Upper lobe of left lung (tissue), 6 donors: ENCODE measurements at regions not wholly inside any gene's neighbourhood (a gene's known extent, or its start where the extent isn't known, plus 50 kb on each side); places are given as distances from the start of the nearest gene placed in this dataset.
A peak's percentile ranks its signal among the peaks of the same experiment; 100 is the strongest.

ENCODE experiments used
- ATAC-seq, 2 donors: fragments of 200-7000 bp; cut with Tn5 transposase; one replicate each; pipeline ENCODE4 v1.9.1; 2022; ENCODE audit warnings: mild to moderate bottlenecking in 2 of 2, moderate library complexity in 2 of 2; ENCODE audit not compliant: low FRiP score in 2 of 2
- DNase-seq, 2 donors: peaks; one replicate each; pipeline ENCODE4 v3.0.0-alpha.2; 2019 to 2020
- H3K27ac ChIP-seq, 4 donors: fragments of 200-600 bp; sonication (generic); one replicate each; pipeline ENCODE4 v1.5.1; 2016 to 2019
- H3K27me3 ChIP-seq, 4 donors: fragments of 200-600 bp; sonication (generic); one replicate each; pipeline ENCODE4 v1.5.1; 2017 to 2019
- H3K36me3 ChIP-seq, 4 donors: fragments of 200-600 bp; sonication (generic); one replicate each; pipeline ENCODE4 v1.5.1; 2016 to 2019
- H3K4me1 ChIP-seq, 4 donors: fragments of 200-600 bp; sonication (generic); one replicate each; pipeline ENCODE4 v1.5.1; 2018 to 2019
- H3K4me3 ChIP-seq, 4 donors: fragments of 200-600 bp; sonication (generic); one replicate each; pipeline ENCODE4 v1.5.1; 2017 to 2019; ENCODE audit warnings: mild to moderate bottlenecking in 2 of 4, moderate library complexity in 1 of 4
- H3K9me3 ChIP-seq, 4 donors: fragments of 200-600 bp; sonication (generic); one replicate each; pipeline ENCODE4 v1.5.1; 2018 to 2019
- CTCF ChIP-seq, 6 experiments: fragments of 450-650 bp in 4 of 6; fragments of 200-600 bp in 2 of 6; sonication (generic) in 2 of 6; IDR thresholded peaks; one replicate each; pipeline ENCODE4 v1.5.1; 2016 to 2019; ENCODE audit warnings: antibody characterized with exemption in 6 of 6
- EP300 ChIP-seq, 4 donors: sonication (generic); formaldehyde crosslinking; IDR thresholded peaks; one replicate each; pipeline ENCODE4 v1.5.1; 2017; ENCODE audit warnings: antibody characterized with exemption in 4 of 4, control low read depth in 2 of 4
- POLR2A ChIP-seq, 4 donors: fragments of 450-650 bp; IDR thresholded peaks; one replicate each; pipeline ENCODE4 v1.5.1; 2016 to 2017; ENCODE audit warnings: antibody characterized with exemption in 4 of 4, mild to moderate bottlenecking in 2 of 4
- POLR2AphosphoS5 ChIP-seq, 2 donors: sonication (generic); formaldehyde crosslinking; IDR thresholded peaks; one replicate each; pipeline ENCODE4 v1.5.1; 2017; ENCODE audit warnings: antibody characterized with exemption in 2 of 2
- WGBS, 2 donors: methylation state at CpG; one replicate each; pipeline ENCODE4 v1.1.5; 2017 to 2018; 5-methylcytosine and 5-hydroxymethylcytosine counted together
- donor health status: DM: no; HTN: no; CAD: no; lungs with moderate emphysema.
- donor health status: DM: no; HTN: yes; CAD: no; lungs with severe emphysema.

- DNase-seq (no peak), ATAC-seq (no peak)
- no peaks in the 10 kb centered on the region for H3K27me3 ChIP-seq
- TF ChIP-seq EP300 (IDR thresholded peaks at IDR 0.05) (no peak), CTCF (IDR thresholded peaks at IDR 0.05) (no peak)
- H3K9me3 ChIP-seq: no peaks in the 10 kb centered on the region
- H3K4me1 ChIP-seq: no peaks in the 10 kb centered on the region
- no peak overlapping the region for H3K27ac ChIP-seq
- H3K36me3 ChIP-seq: no peaks in the 10 kb centered on the region
- H3K4me3 ChIP-seq: no peak overlapping the region
- 72 to 78% methylated on average over 3 of the region's 3 CpGs for WGBS, 2 donors
These were observed 201.5 kb upstream of the GNAI1 start for GRCh38 chr7:79933144-79933543.

- DNase-seq (no peak), ATAC-seq (no peak)
- Histone ChIP-seq H3K27me3 (no peaks in the 10 kb centered on the region), H3K9me3 (no peaks in the 10 kb centered on the region), H3K27ac (no peak overlapping the region), H3K4me3 (no peak overlapping the region), H3K36me3 (no peaks in the 10 kb centered on the region), H3K4me1 (no peaks in the 10 kb centered on the region)
- 91% methylated on average over 2 of the region's 2 CpGs for WGBS, 2 donors
- TF ChIP-seq CTCF (IDR thresholded peaks at IDR 0.05) (no peak), POLR2AphosphoS5 (IDR thresholded peaks at IDR 0.05) (no peak), POLR2A (IDR thresholded peaks at IDR 0.05) (no peak), EP300 (IDR thresholded peaks at IDR 0.05) (no peak)
These were observed 204.0 kb upstream of the GNAI1 start for GRCh38 chr7:79930604-79931003.

DNA sequence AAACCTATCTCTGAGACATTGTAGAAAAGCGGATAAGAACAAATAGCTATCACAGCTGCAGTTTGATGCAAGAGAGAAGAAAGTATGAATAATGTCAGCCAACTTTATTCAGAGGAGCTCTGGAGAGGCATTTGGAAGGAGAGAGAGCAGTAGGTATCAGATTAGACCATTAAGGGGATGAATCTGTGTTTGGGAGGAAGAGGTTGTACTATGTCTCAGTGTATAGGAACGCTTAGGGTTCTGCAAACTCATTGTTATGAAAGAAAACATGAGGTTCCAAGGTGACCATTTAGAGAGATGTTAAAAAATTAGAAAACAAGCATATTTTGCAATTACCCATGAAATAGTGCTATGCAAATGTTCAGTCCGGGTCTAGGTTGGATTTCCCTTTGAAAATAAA is 207.5 kb upstream of the GNAI1 start:
- ATAC-seq (no peak), DNase-seq (no peak)
- 77 to 83% methylated on average over 3 of the region's 3 CpGs for WGBS, 2 donors
- Histone ChIP-seq H3K4me1 (no peaks in the 10 kb centered on the region), H3K9me3 (no peaks in the 10 kb centered on the region), H3K27ac (no peak overlapping the region), H3K4me3 (no peak overlapping the region), H3K27me3 (no peaks in the 10 kb centered on the region), H3K36me3 (no peaks in the 10 kb centered on the region)
- TF ChIP-seq EP300 (IDR thresholded peaks at IDR 0.05) (no peak), CTCF (IDR thresholded peaks at IDR 0.05) (no peak), POLR2A (IDR thresholded peaks at IDR 0.05) (no peak), POLR2AphosphoS5 (IDR thresholded peaks at IDR 0.05) (no peak)

- no peak for DNase-seq
- Histone ChIP-seq H3K4me1 (no peaks in the 10 kb centered on the region), H3K4me3 (no peak overlapping the region), H3K9me3 (no peaks in the 10 kb centered on the region), H3K27me3 (no peaks in the 10 kb centered on the region), H3K27ac (no peak overlapping the region), H3K36me3 (no peaks in the 10 kb centered on the region)
- WGBS, 2 donors: 78 to 95% methylated on average over 1 of the region's 1 CpG
- TF ChIP-seq POLR2AphosphoS5 (IDR thresholded peaks at IDR 0.05) (no peak), POLR2A (IDR thresholded peaks at IDR 0.05) (no peak), CTCF (IDR thresholded peaks at IDR 0.05) (no peak)
- no peak for ATAC-seq
These were observed 210.7 kb upstream of the GNAI1 start for GRCh38 chr7:79923953-79924352.

DNA sequence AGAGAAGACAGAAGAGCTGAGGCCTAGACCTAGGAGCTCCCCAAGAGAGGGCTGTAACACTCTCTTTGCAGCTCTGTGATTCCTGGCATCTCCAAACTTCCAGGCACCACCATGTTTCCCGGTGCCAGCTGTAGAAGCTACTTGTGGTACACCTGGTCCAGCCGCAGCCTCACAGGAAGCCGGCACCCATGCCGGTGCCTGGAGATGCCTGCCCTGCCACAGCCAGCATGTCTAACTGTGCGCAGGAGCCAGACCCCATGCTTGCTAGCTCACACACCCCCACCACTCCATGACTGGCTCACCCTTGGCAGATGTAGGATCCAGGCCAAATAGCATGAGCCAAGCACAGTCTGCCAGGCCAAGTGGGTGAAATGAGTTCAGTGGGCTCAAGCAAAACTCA is 211.7 kb upstream of the GNAI1 start:
- ATAC-seq (peak; percentile 21 to 46), DNase-seq (peak in 1 of 2 donors; percentile 54)
- Histone ChIP-seq H3K36me3 (no peaks in the 10 kb centered on the region), H3K27ac (no peak overlapping the region), H3K27me3 (no peaks in the 10 kb centered on the region), H3K9me3 (no peaks in the 10 kb centered on the region), H3K4me3 (no peak overlapping the region), H3K4me1 (no peaks in the 10 kb centered on the region)
- WGBS, 2 donors: 95 to 100% methylated on average over 5 of the region's 5 CpGs
- no peak for TF ChIP-seq POLR2AphosphoS5 (IDR thresholded peaks at IDR 0.05)
